ENCODE measurements at regions not wholly inside any gene's neighbourhood (a gene's known extent, or its start where the extent isn't known, plus 50 kb on each side); places are given as distances from the start of the nearest gene placed in this dataset.
"Not testable (repeated sequence)": the region's sequence is repeated elsewhere in the genome, so short reads cannot be mapped to it uniquely, and the experiment has no call there.

DNA sequence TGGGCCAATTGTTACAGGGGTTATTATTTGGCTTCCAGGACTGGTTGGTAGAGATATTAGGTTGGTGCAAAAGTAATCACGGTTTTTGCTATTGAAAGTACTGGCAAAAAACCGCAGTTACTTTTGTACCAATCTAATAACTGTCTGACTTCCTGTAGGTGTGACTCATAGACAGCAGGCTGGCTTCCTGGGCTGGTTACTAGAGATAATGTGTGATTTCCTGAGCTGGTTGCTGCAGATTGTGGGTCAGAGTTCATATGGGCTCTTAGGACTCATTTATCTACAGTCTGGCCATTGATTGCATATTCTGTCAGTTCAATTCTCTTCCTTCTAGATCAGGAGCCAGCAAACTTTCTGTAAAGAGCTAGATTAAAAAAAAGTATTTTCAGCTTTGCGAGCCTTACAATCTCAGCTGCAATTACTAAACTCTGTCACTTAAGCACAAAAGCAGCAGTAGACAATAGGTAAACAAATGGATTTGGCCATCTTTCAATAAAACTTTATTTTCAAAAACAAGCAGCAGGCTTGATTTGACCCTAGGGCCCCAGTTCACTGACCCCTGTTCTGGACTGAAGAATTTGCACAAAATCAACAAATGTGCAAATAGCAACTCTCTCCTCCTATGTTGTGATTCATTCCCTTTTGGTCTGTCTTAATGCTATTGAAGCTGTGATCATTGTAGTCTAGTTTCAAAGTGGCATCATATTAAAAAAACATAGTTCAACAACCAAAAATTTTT, 50.8 kb upstream of the BOD1L1 start:
- no peak for DNase-seq

- DNase-seq = no peak
Observed at GRCh38 chr4:13681570-13681969, 54.0 kb upstream of the BOD1L1 start.

GRCh38 chr4:13694256-13694655, 66.7 kb upstream of the BOD1L1 start:
- DNase-seq = no peak

- no peak for DNase-seq
Observed at GRCh38 chr4:13698296-13698695, 70.8 kb upstream of the BOD1L1 start.

GRCh38 chr4:13700021-13700857, 72.7 kb upstream of the BOD1L1 start:
- DNase-seq = peak; percentile 68

- not testable (repeated sequence) for DNase-seq
Observed at GRCh38 chr4:13700858-13701140, 73.3 kb upstream of the BOD1L1 start.

GRCh38 chr4:13701937-13702446, 74.5 kb upstream of the BOD1L1 start:
- peak; percentile 80 for DNase-seq

DNA sequence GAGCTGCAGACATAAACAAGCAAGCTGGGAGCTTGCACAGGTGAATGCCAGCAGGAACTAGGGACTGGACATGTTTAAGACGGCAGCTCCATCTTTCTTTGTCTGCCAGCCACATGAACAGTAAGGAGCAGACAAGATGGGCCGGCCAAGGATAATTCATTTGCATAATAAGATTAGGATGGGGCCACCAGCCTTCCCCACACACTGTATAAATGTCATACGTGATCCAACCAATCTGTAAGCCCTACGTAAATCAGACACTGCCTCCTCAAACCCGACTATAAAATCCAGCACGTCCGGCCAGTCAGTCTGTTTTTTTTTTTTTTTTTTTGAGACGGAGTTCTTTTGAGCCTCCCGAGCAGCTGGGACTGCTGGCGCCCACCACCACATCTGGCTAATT, 75.6 kb upstream of the BOD1L1 start:
- no peak for DNase-seq

- DNase-seq = no peak
Observed at GRCh38 chr4:13704035-13704434, 76.5 kb upstream of the BOD1L1 start.

DNA sequence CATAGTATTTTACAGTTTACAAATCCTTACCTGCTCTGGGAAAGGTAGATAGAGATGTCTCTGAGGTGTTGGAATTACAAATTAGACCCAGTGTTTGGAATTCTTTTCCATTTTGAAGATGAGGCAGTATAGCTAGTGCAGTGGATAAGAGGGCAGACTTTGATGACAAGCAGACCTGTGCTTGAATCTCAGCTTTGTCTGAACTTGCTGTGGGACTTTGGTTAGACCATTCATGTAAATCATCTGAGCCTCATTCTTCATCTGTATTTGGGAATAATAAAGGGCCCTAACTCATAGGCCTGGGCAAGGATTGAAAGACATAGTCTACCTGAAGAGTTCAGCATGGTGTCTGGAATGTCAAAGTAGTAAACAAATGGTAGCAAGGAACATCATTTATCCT, 77.2 kb upstream of the BOD1L1 start:
- no peak for DNase-seq

- DNase-seq = no peak
Observed at GRCh38 chr4:13705521-13706041, 78.1 kb upstream of the BOD1L1 start.

- no peak for DNase-seq
Observed at GRCh38 chr4:13706120-13706519, 78.6 kb upstream of the BOD1L1 start.

- DNase-seq = no peak
Observed at GRCh38 chr4:13706716-13707115, 79.2 kb upstream of the BOD1L1 start.

- no peak for DNase-seq
Observed at GRCh38 chr4:13710246-13710885, 82.8 kb upstream of the BOD1L1 start.

DNA sequence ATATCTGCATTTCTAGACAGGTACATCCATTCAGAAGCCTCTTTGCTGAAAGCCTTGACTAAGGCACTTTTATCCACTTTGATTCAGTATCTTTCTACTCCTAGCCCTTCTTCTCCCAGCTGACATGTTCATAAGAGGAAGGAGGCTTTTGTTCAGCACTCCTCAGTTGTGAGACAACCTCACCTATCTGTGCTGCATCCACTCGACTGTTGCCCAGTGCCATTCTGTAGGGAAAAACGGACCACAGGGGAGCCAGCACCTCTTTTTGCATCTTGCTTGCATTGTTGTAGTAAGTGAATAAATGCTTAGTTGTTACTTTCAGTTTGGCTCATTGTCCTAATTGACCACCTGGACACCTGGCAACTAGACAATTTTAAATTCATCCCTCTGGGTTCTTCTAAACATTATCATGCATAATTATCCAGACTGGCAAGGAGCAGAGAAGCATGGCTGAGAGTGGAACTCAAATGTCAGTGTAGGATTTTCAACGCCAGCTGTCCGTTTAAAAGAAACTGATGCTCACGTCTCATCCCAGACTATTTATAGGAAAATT, 83.8 kb upstream of the BOD1L1 start:
- DNase-seq = no peak

DNA sequence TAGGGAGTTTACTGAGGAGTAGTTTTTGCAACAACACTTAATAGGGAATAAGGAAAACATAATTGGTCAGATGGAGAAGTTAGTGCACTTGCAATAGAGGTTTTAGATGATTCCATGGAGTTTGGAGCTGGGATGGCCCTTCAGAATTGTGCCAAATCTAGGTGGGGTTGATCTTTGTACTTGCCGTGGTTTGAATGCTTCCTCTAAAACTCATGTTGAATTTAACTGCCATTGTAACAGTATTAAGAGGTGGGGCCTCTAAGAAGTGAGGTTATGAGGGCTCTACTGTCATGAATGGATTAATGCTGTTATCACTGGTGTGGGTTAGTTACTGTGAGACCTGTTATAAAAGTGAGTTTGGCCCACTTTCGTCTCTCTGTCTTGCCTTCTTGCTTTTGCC, 94.4 kb upstream of the BOD1L1 start:
- DNase-seq = no peak

- DNase-seq = no peak
Observed at GRCh38 chr4:13722649-13723048, 95.1 kb upstream of the BOD1L1 start.

DNA sequence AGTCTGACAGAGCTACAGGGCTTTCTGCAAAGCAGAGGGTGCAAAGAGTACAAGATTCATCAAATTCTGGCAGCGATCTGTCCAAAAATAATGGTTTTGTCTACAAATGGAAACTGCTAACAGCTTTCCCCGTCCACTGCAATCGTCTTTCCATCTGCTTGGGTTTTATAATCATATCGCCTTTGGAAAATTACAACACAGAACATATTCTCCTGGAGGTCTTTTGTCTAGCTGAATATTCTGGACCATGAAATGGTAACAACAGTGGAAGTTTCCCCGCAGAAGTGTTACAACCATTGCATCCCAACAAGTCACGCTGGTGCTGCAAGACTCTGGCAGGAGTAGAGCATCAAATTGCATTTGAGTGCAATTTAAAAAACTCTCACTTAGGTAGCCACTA, 101.2 kb upstream of the BOD1L1 start:
- DNase-seq = no peak

GRCh38 chr4:13731019-13731418, 103.5 kb upstream of the BOD1L1 start:
- no peak for DNase-seq

- no peak for DNase-seq
Observed at GRCh38 chr4:13733817-13734216, 106.3 kb upstream of the BOD1L1 start.

- DNase-seq = no peak
Observed at GRCh38 chr4:13750594-13750993, 123.1 kb upstream of the BOD1L1 start.

- not testable (repeated sequence) for DNase-seq
Observed at GRCh38 chr4:13761581-13761980, 134.1 kb upstream of the BOD1L1 start.

GRCh38 chr4:13762130-13762529, 134.6 kb upstream of the BOD1L1 start:
- no peak for DNase-seq
